Left renal cortex interstitium (tissue), 4 donors: ENCODE measurements at regions not wholly inside any gene's neighbourhood (a gene's known extent, or its start where the extent isn't known, plus 50 kb on each side); places are given as distances from the start of the nearest gene placed in this dataset.
"Not testable (repeated sequence)": the region's sequence is repeated elsewhere in the genome, so short reads cannot be mapped to it uniquely, and the experiment has no call there.

Experiments
- DNase-seq, 4 donors: peaks; one replicate each; pipeline ENCODE4 v3.0.0-alpha.2; 2013; ENCODE audit warnings: low read depth in 4 of 4, low spot score in 2 of 4, missing footprints in 1 of 4

- DNase-seq = no peak
Observed at GRCh38 chr1:38481871-38482826, 377.4 kb downstream of the RRAGC start.

GRCh38 chr1:38479662-38480061 lies 379.9 kb downstream of the RRAGC start:
- not testable (repeated sequence) for DNase-seq

GRCh38 chr1:38477811-38478210 lies 381.8 kb downstream of the RRAGC start:
- no peak for DNase-seq

- no peak for DNase-seq
Observed at GRCh38 chr1:38476850-38477178, 382.8 kb downstream of the RRAGC start.

GRCh38 chr1:38476111-38476849 lies 383.3 kb downstream of the RRAGC start:
- DNase-seq = no peak

GRCh38 chr1:38475624-38476005 lies 384.0 kb downstream of the RRAGC start:
- no peak for DNase-seq

- DNase-seq = no peak
Observed at GRCh38 chr1:38474738-38475623, 384.6 kb downstream of the RRAGC start.

- DNase-seq = no peak
Observed at GRCh38 chr1:38466487-38466886, 393.1 kb downstream of the RRAGC start.

GRCh38 chr1:38465460-38465859 lies 394.1 kb downstream of the RRAGC start:
- DNase-seq = no peak

- DNase-seq = no peak
Observed at GRCh38 chr1:38464071-38464661, 395.4 kb downstream of the RRAGC start.

GRCh38 chr1:38463074-38463473 lies 396.5 kb downstream of the RRAGC start:
- DNase-seq = no peak

GRCh38 chr1:38456531-38456876 lies 403.1 kb downstream of the RRAGC start:
- DNase-seq = no peak

- no peak for DNase-seq
Observed at GRCh38 chr1:38455829-38456530, 403.6 kb downstream of the RRAGC start.

GRCh38 chr1:38454749-38455441 lies 404.7 kb downstream of the RRAGC start:
- DNase-seq = no peak

- DNase-seq = no peak
Observed at GRCh38 chr1:38454236-38454635, 405.3 kb downstream of the RRAGC start.

GRCh38 chr1:38452246-38452645 lies 405.7 kb upstream of the POU3F1 start:
- no peak for DNase-seq

GRCh38 chr1:38451541-38451993 lies 405.0 kb upstream of the POU3F1 start:
- peak in 1 of 4 donors; percentile 29 for DNase-seq

- no peak for DNase-seq
Observed at GRCh38 chr1:38448893-38449292, 402.3 kb upstream of the POU3F1 start.

GRCh38 chr1:38446936-38447335 lies 400.3 kb upstream of the POU3F1 start:
- no peak for DNase-seq
